PC-9 (cell line): ENCODE measurements at regions not wholly inside any gene's neighbourhood (a gene's known extent, or its start where the extent isn't known, plus 50 kb on each side); places are given as distances from the start of the nearest gene placed in this dataset.

Experiments
- BruUV-seq: library from RNA; stranded (reverse); fragments of 400-500 nt; replicated peaks from 2 replicates; lab custom pipeline; 2021; lab: Mats Ljungman, UMichigan
- CTCF ChIA-PET: fragments of 300-600 bp; sonication (Branson Sonifier 250); formaldehyde crosslinking; loops from one replicate; lab custom pipeline; 2022; ENCODE audit warnings: antibody characterized with exemption; lab: Charles Lee
- POLR2A ChIA-PET: fragments of 300-600 bp; sonication (Branson Sonifier 250); formaldehyde crosslinking; loops from one replicate; lab custom pipeline; 2022; ENCODE audit warnings: antibody characterized with exemption; ENCODE audit not compliant: unreplicated experiment; lab: Charles Lee
- DNase-seq, 2 experiments: peaks; one replicate each; pipeline versions ENCODE4 v3.0.0 to v3.0.0-alpha.2; 2015 to 2022; ENCODE audit warnings: mixed read lengths in 1 of 2
- H2AFZ ChIP-seq: fragments of 200-600 bp; sonication (generic); 2 replicates; pipeline ENCODE4 v1.8.1; 2017; ENCODE audit warnings: antibody characterized with exemption
- H3F3A ChIP-seq: fragments of 200-600 bp; sonication (generic); 2 replicates; pipeline ENCODE4 v1.8.1; 2017; ENCODE audit warnings: antibody characterized with exemption, mild to moderate bottlenecking, low read depth; ENCODE audit not compliant: insufficient read depth
- H3K27ac ChIP-seq: fragments of 200-600 bp; sonication (generic); 2 replicates; pipeline ENCODE4 v1.6.1; 2016; ENCODE audit warnings: mixed run types
- H3K27me3 ChIP-seq: fragments of 200-600 bp; sonication (generic); 2 replicates; pipeline ENCODE4 v1.6.1; 2016; ENCODE audit warnings: low read depth, mixed run types; ENCODE audit not compliant: insufficient read depth
- H3K36me3 ChIP-seq: fragments of 200-600 bp; sonication (generic); 2 replicates; pipeline ENCODE4 v1.6.1; 2016; ENCODE audit warnings: low read depth, mixed run types
- H3K4me1 ChIP-seq: fragments of 200-600 bp; sonication (generic); replicated peaks from 2 replicates; pipeline ENCODE4 v1.6.1; 2016; ENCODE audit warnings: mixed run types; ENCODE audit not compliant: insufficient read depth
- H3K4me2 ChIP-seq: fragments of 200-600 bp; sonication (generic); 2 replicates; pipeline ENCODE4 v1.6.1; 2017; ENCODE audit warnings: mixed run types
- H3K4me3 ChIP-seq: fragments of 200-600 bp; sonication (generic); 2 replicates; pipeline ENCODE4 v1.6.1; 2016; ENCODE audit warnings: mixed run types
- H3K79me2 ChIP-seq: fragments of 200-600 bp; sonication (generic); 2 replicates; pipeline ENCODE4 v1.6.1; 2017; ENCODE audit warnings: low read depth, mixed run types
- H3K9me2 ChIP-seq: fragments of 200-600 bp; sonication (generic); 2 replicates; pipeline ENCODE4 v1.8.1; 2017; ENCODE audit warnings: mild to moderate bottlenecking; ENCODE audit not compliant: insufficient read depth
- H3K9me3 ChIP-seq: fragments of 200-600 bp; sonication (generic); 2 replicates; pipeline ENCODE4 v1.8.1; 2016; ENCODE audit warnings: low read depth; ENCODE audit not compliant: insufficient read depth
- H4K20me1 ChIP-seq: fragments of 200-600 bp; sonication (generic); 2 replicates; pipeline ENCODE4 v1.8.1; 2017; ENCODE audit not compliant: insufficient read depth
- CTCF ChIP-seq: fragments of 200-600 bp; sonication (generic); conservative IDR thresholded peaks from 2 replicates; pipeline ENCODE4 v1.6.1; 2017; ENCODE audit warnings: mixed run types, antibody characterized with exemption, mild to moderate bottlenecking, moderate library complexity
- EZH2 ChIP-seq: fragments of 200-600 bp; sonication (generic); IDR thresholded peaks from 2 replicates; pipeline ENCODE4 v1.8.0; 2017; ENCODE audit warnings: antibody characterized with exemption, low read depth
- intact Hi-C: fragments of 100-400 bp; cut with micrococcal nuclease; formaldehyde crosslinking; loops from one replicate; pipeline ENCODE4 v1.10.0; 2022; ENCODE audit not compliant: unreplicated experiment

- TF ChIP-seq CTCF (no peak), EZH2 (no peak)
- no peaks in the 10 kb centered on the region for H4K20me1 ChIP-seq
Observed at GRCh38 chr12:11961686-11962085, 109.1 kb upstream of the BCL2L14 start.

GRCh38 chr12:11962860-11963259 is 107.9 kb upstream of the BCL2L14 start:
- DNase-seq: no peak
- TF ChIP-seq EZH2 (no peak), CTCF (no peak)
- Histone ChIP-seq H2AFZ (no peak overlapping the region), H4K20me1 (no peaks in the 10 kb centered on the region), H3K27me3 (no peaks in the 10 kb centered on the region), H3K4me2 (no peak overlapping the region), H3K4me1 (peaks cover 26% of the 10 kb centered on the region), H3K36me3 (no peaks in the 10 kb centered on the region), H3K9me3 (no peaks in the 10 kb centered on the region), H3K27ac (no peak overlapping the region), H3K79me2 (no peaks in the 10 kb centered on the region), H3K4me3 (no peak overlapping the region), H3K9me2 (no peaks in the 10 kb centered on the region), H3F3A (peaks cover 14% of the 10 kb centered on the region)
- ChIA-PET POLR2A (interaction anchor here (0.6 to 0.7 kb wide), 2 partner anchors 11 to 12 kb away, joined by 4 to 6 read pairs; no protein-coding TSS in a partner anchor), CTCF (interaction anchor here (0.6 kb wide), 1 partner anchor 522 kb away, joined by 3 read pairs; no protein-coding TSS in a partner anchor)
- BruUV-seq: no TSS peak
- intact Hi-C loops: no loop called here

More at GRCh38 chr12:11961686-11962085, 109.1 kb upstream of the BCL2L14 start:
- H3K79me2 ChIP-seq: no peaks in the 10 kb centered on the region
- ChIA-PET CTCF (interaction anchor here (1.1 kb wide), 1 partner anchor 71 kb away, joined by 5 read pairs; no protein-coding TSS in a partner anchor), POLR2A (interaction anchor here (0.6 kb wide), 1 partner anchor 1084 kb away, joined by 3 read pairs; no protein-coding TSS in a partner anchor)
- H3K4me1 ChIP-seq: peaks cover 28% of the 10 kb centered on the region
- no TSS peak for BruUV-seq
- no peaks in the 10 kb centered on the region for H3K9me3 ChIP-seq
- intact Hi-C loops: no loop called here
- no peak overlapping the region for H3K4me3 ChIP-seq
- H3K4me2 ChIP-seq: no peak overlapping the region
- no peaks in the 10 kb centered on the region for H3K27me3 ChIP-seq
- H2AFZ ChIP-seq: no peak overlapping the region
- H3K36me3 ChIP-seq: no peaks in the 10 kb centered on the region
- H3K27ac ChIP-seq: no peak overlapping the region
- H3K9me2 ChIP-seq: no peaks in the 10 kb centered on the region
- DNase-seq: no peak
- H3F3A ChIP-seq: peaks cover 15% of the 10 kb centered on the region

GRCh38 chr12:11963841-11964471 is 106.8 kb upstream of the BCL2L14 start:
- Histone ChIP-seq H3K27me3 (no peaks in the 10 kb centered on the region), H4K20me1 (no peaks in the 10 kb centered on the region), H2AFZ (no peak overlapping the region), H3K27ac (no peak overlapping the region), H3F3A (peaks cover 6% of the 10 kb centered on the region; the same call in 1 of the 2 replicates), H3K9me2 (no peaks in the 10 kb centered on the region), H3K9me3 (no peaks in the 10 kb centered on the region), H3K36me3 (no peaks in the 10 kb centered on the region), H3K4me3 (no peak overlapping the region), H3K4me1 (peaks cover 18% of the 10 kb centered on the region), H3K79me2 (no peaks in the 10 kb centered on the region), H3K4me2 (no peak overlapping the region)
- no peak for DNase-seq
- intact Hi-C loops: no loop called here
- ChIA-PET CTCF (interaction anchor here (0.6 to 0.7 kb wide), 4 partner anchors 14 to 1022 kb away, joined by 4 to 14 read pairs (median 4); no protein-coding TSS in a partner anchor), POLR2A (interaction anchor here (0.6 to 0.7 kb wide), 2 partner anchors 44 to 67 kb away, joined by 5 to 6 read pairs; no protein-coding TSS in a partner anchor)
- no TSS peak for BruUV-seq
- no peak for TF ChIP-seq EZH2
- TF ChIP-seq CTCF: no peak
